PC-9 (cell line): ENCODE measurements at regions not wholly inside any gene's neighbourhood (a gene's known extent, or its start where the extent isn't known, plus 50 kb on each side); places are given as distances from the start of the nearest gene placed in this dataset.

Experiments used
- BruUV-seq: library from RNA; stranded (reverse); fragments of 400-500 nt; replicated peaks from 2 replicates; lab custom pipeline; 2021; lab: Mats Ljungman, UMichigan
- CTCF ChIA-PET: fragments of 300-600 bp; sonication (Branson Sonifier 250); formaldehyde crosslinking; loops from one replicate; lab custom pipeline; 2022; ENCODE audit warnings: antibody characterized with exemption; lab: Charles Lee
- POLR2A ChIA-PET: fragments of 300-600 bp; sonication (Branson Sonifier 250); formaldehyde crosslinking; loops from one replicate; lab custom pipeline; 2022; ENCODE audit warnings: antibody characterized with exemption; ENCODE audit not compliant: unreplicated experiment; lab: Charles Lee
- DNase-seq, 2 experiments: peaks; one replicate each; pipeline versions ENCODE4 v3.0.0 to v3.0.0-alpha.2; 2015 to 2022; ENCODE audit warnings: mixed read lengths in 1 of 2
- H2AFZ ChIP-seq: fragments of 200-600 bp; sonication (generic); 2 replicates; pipeline ENCODE4 v1.8.1; 2017; ENCODE audit warnings: antibody characterized with exemption
- H3F3A ChIP-seq: fragments of 200-600 bp; sonication (generic); 2 replicates; pipeline ENCODE4 v1.8.1; 2017; ENCODE audit warnings: antibody characterized with exemption, mild to moderate bottlenecking, low read depth; ENCODE audit not compliant: insufficient read depth
- H3K27ac ChIP-seq: fragments of 200-600 bp; sonication (generic); 2 replicates; pipeline ENCODE4 v1.6.1; 2016; ENCODE audit warnings: mixed run types
- H3K27me3 ChIP-seq: fragments of 200-600 bp; sonication (generic); 2 replicates; pipeline ENCODE4 v1.6.1; 2016; ENCODE audit warnings: low read depth, mixed run types; ENCODE audit not compliant: insufficient read depth
- H3K36me3 ChIP-seq: fragments of 200-600 bp; sonication (generic); 2 replicates; pipeline ENCODE4 v1.6.1; 2016; ENCODE audit warnings: low read depth, mixed run types
- H3K4me1 ChIP-seq: fragments of 200-600 bp; sonication (generic); replicated peaks from 2 replicates; pipeline ENCODE4 v1.6.1; 2016; ENCODE audit warnings: mixed run types; ENCODE audit not compliant: insufficient read depth
- H3K4me2 ChIP-seq: fragments of 200-600 bp; sonication (generic); 2 replicates; pipeline ENCODE4 v1.6.1; 2017; ENCODE audit warnings: mixed run types
- H3K4me3 ChIP-seq: fragments of 200-600 bp; sonication (generic); 2 replicates; pipeline ENCODE4 v1.6.1; 2016; ENCODE audit warnings: mixed run types
- H3K79me2 ChIP-seq: fragments of 200-600 bp; sonication (generic); 2 replicates; pipeline ENCODE4 v1.6.1; 2017; ENCODE audit warnings: low read depth, mixed run types
- H3K9me2 ChIP-seq: fragments of 200-600 bp; sonication (generic); 2 replicates; pipeline ENCODE4 v1.8.1; 2017; ENCODE audit warnings: mild to moderate bottlenecking; ENCODE audit not compliant: insufficient read depth
- H3K9me3 ChIP-seq: fragments of 200-600 bp; sonication (generic); 2 replicates; pipeline ENCODE4 v1.8.1; 2016; ENCODE audit warnings: low read depth; ENCODE audit not compliant: insufficient read depth
- H4K20me1 ChIP-seq: fragments of 200-600 bp; sonication (generic); 2 replicates; pipeline ENCODE4 v1.8.1; 2017; ENCODE audit not compliant: insufficient read depth
- CTCF ChIP-seq: fragments of 200-600 bp; sonication (generic); conservative IDR thresholded peaks from 2 replicates; pipeline ENCODE4 v1.6.1; 2017; ENCODE audit warnings: mixed run types, antibody characterized with exemption, mild to moderate bottlenecking, moderate library complexity
- EZH2 ChIP-seq: fragments of 200-600 bp; sonication (generic); IDR thresholded peaks from 2 replicates; pipeline ENCODE4 v1.8.0; 2017; ENCODE audit warnings: antibody characterized with exemption, low read depth
- intact Hi-C: fragments of 100-400 bp; cut with micrococcal nuclease; formaldehyde crosslinking; loops from one replicate; pipeline ENCODE4 v1.10.0; 2022; ENCODE audit not compliant: unreplicated experiment

GRCh38 chr6:137749696-137750211 lies 117.3 kb upstream of the TNFAIP3 start:
- Histone ChIP-seq H3K36me3 (no peaks in the 10 kb centered on the region), H3F3A (no peaks in the 10 kb centered on the region), H3K27ac (no peak overlapping the region), H3K4me1 (peaks cover 10% of the 10 kb centered on the region), H3K9me2 (no peaks in the 10 kb centered on the region), H4K20me1 (no peaks in the 10 kb centered on the region), H3K4me2 (no peak overlapping the region), H3K9me3 (no peaks in the 10 kb centered on the region), H3K27me3 (no peaks in the 10 kb centered on the region), H2AFZ (no peak overlapping the region), H3K4me3 (no peak overlapping the region), H3K79me2 (no peaks in the 10 kb centered on the region)
- CTCF ChIA-PET = no interaction called here
- intact Hi-C loops = no loop called here
- no peak for DNase-seq
- BruUV-seq = no TSS peak
- POLR2A ChIA-PET = no interaction called here
- TF ChIP-seq EZH2 = no peak
- no peak for TF ChIP-seq CTCF

GRCh38 chr6:137750297-137750696 lies 116.8 kb upstream of the TNFAIP3 start:
- Histone ChIP-seq H2AFZ (no peak overlapping the region), H3K4me2 (no peak overlapping the region), H3K4me3 (no peak overlapping the region), H3K36me3 (no peaks in the 10 kb centered on the region), H3K27me3 (no peaks in the 10 kb centered on the region), H3K9me3 (no peaks in the 10 kb centered on the region), H4K20me1 (no peaks in the 10 kb centered on the region), H3F3A (no peaks in the 10 kb centered on the region), H3K4me1 (peaks cover 5% of the 10 kb centered on the region), H3K9me2 (no peaks in the 10 kb centered on the region), H3K79me2 (no peaks in the 10 kb centered on the region), H3K27ac (no peak overlapping the region)
- no peak for DNase-seq
- no peak for TF ChIP-seq CTCF
- TF ChIP-seq EZH2 = no peak
- CTCF ChIA-PET = no interaction called here
- BruUV-seq = no TSS peak
- intact Hi-C loops = no loop called here
- POLR2A ChIA-PET = no interaction called here

GRCh38 chr6:137751768-137752560 lies 115.1 kb upstream of the TNFAIP3 start:
- BruUV-seq = no TSS peak
- no peak for TF ChIP-seq EZH2
- TF ChIP-seq CTCF = no peak
- H3K27me3 ChIP-seq = no peaks in the 10 kb centered on the region
- H3K36me3 ChIP-seq = no peaks in the 10 kb centered on the region
- H3K4me3 ChIP-seq = no peak overlapping the region
- H4K20me1 ChIP-seq = no peaks in the 10 kb centered on the region
- ChIA-PET CTCF (no interaction called here), POLR2A (no interaction called here)
- no peaks in the 10 kb centered on the region for H3K9me2 ChIP-seq
- H3F3A ChIP-seq = no peaks in the 10 kb centered on the region
- DNase-seq = no peak
- intact Hi-C loops = no loop called here
- H3K4me1 ChIP-seq = 0 out of 2 replicates have a peak, but pooled peaks cover 6% of the 10 kb centered on the region
- no peaks in the 10 kb centered on the region for H3K9me3 ChIP-seq
- H3K27ac ChIP-seq = no peak overlapping the region
- no peak overlapping the region for H3K4me2 ChIP-seq
- H3K79me2 ChIP-seq = no peaks in the 10 kb centered on the region
- H2AFZ ChIP-seq = no peak overlapping the region; the same call in 1 of the 2 replicates
